HG03280 (cell line): ENCODE measurements at regions not wholly inside any gene's neighbourhood (a gene's known extent, or its start where the extent isn't known, plus 50 kb on each side); places are given as distances from the start of the nearest gene placed in this dataset.

Source experiments
- ATAC-seq: cut with Tn5 transposase; IDR thresholded peaks from one replicate; pipeline ENCODE4 v1.9.1; 2021; ENCODE audit warnings: mild to moderate bottlenecking, moderate library complexity; ENCODE audit not compliant: unreplicated experiment

- ATAC-seq, result no peak
Observed at GRCh38 chr1:29653034-29653810, 416.9 kb downstream of the PTPRU start.

GRCh38 chr1:29651684-29652665 is 415.7 kb downstream of the PTPRU start:
- ATAC-seq, result no peak

DNA sequence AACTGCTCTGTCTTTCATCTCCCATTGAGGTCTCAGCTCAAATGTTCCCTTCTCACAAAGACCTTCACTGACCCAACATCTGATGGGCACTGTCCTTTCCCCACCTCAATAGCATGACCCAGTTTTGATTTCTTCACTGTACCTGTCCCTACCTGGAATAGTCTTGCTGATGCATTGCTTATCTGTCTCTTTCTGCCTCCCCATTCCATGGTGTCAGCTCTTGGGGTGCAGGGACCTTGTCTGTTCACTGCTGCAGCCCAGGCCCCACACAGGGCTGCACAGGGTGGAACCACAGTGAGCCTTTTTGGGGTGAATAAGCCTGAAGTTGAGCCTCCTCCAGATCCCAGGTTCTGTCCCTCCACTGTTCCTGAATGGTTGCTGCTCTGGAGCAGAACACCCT is 414.9 kb downstream of the PTPRU start:
- no peak for ATAC-seq

GRCh38 chr1:29650476-29650875 is 414.2 kb downstream of the PTPRU start:
- no peak for ATAC-seq

GRCh38 chr1:29650041-29650400 is 413.7 kb downstream of the PTPRU start:
- no peak for ATAC-seq

DNA sequence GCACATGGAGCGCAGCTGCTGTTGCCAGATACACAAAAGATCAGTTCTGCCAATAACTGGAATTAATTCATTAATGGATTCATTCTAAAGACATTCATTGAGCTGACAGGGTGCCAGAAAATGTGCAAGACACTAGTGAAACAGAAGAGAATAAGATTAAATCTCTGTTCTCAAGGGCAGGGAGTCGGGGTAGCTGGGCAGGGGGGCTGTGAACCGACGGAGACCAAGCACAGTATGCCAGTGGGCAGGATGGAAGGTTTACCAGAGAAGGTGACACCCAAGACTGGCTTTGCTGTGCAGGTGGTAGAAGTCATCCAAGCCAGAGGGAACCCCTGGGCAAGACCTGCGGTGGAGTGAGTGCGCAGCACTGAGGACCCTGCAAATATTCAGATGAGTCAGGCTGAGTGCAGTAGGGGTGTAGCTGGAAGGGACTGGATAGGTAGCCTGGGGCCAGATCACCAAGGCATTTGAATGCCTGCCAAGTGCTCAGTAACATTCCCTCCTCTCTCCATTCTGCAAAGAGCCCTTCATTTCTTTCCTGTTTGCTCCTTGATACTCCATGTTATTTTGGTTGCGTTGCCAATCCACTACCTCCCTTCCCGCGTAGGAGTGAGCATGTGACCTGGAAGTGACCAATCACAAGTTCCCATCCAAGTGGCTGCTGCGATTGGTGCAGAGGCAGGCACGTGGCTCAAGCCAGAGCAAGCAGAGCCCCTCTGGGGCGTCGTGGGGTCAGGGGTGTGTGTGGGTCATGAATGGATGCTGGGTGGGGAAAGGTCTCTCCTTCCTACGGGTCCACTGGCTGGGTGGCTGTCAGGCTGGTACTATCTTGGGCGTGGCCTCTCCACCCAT is 413.1 kb downstream of the PTPRU start:
- ATAC-seq, result no peak

DNA sequence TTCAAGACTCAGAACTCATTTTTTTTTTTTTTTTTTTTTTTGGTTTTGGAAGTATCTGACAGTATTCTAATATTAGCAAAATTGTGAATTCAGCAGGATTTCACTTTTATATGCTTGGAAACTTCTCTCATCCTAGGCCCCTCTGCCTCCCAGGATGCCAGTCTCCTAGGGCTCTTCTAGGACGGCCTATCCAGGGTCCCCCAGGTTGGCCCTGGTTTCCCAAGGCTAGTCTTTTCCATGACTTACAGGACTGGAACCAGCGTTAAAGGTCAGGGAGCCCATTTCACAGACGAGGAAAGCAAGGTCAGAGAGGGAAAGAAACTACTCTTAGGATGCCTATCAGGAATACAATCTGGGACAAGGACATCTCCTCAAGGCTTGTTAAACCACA is 412.5 kb downstream of the PTPRU start:
- no peak for ATAC-seq

DNA sequence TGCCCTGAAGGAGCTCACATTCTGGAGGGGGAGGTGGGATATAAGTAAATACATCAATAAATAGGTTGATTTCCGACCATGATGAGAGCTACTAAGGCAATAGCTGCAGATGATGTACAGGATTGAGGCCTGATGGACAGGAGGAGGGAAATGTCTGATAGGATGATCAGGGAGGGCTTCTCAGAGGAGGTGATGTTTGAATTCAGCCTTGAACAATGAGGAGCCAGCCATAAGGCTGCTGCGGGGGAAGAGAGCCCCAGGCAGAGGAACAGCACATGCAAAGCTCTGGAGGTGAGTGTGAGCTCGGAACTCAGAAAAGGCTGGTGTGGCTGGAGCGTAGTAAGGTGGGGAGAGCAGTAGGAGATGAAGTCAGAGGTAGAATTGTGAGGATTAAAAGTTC is 411.7 kb downstream of the PTPRU start:
- ATAC-seq, result no peak

- no peak for ATAC-seq
Observed at GRCh38 chr1:29647581-29647980, 411.3 kb downstream of the PTPRU start.

- no peak for ATAC-seq
Observed at GRCh38 chr1:29646161-29646775, 409.9 kb downstream of the PTPRU start.

- ATAC-seq, result no peak
Observed at GRCh38 chr1:29645586-29645985, 409.3 kb downstream of the PTPRU start.

- no peak for ATAC-seq
Observed at GRCh38 chr1:29644812-29645211, 408.5 kb downstream of the PTPRU start.

DNA sequence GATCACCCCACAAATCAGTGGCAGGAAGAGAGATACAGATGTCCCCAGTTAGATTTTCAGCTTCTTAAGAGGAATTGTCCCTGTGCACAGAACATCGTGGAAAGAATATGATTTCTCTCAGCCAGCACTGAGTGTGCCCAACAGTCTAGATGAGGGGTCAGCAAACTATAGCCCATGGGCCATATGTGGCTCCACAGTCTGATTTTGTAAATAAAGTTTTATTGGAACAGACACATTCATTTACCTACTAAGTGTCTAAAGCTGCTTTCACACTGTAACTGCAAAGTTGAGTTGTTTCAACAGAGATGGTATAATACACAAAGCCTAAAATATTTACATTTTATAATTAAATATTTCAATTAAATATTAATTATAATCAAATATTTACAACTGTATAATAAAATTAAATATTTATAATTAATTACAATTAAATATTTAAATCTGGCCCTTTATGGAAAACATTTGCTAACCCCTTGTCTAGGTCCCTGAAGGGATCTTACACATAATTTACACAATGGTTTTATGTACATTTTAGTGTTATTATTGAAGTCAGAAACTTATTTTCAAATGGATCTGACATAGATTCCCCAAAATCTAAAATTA is 407.6 kb downstream of the PTPRU start:
- no peak for ATAC-seq

DNA sequence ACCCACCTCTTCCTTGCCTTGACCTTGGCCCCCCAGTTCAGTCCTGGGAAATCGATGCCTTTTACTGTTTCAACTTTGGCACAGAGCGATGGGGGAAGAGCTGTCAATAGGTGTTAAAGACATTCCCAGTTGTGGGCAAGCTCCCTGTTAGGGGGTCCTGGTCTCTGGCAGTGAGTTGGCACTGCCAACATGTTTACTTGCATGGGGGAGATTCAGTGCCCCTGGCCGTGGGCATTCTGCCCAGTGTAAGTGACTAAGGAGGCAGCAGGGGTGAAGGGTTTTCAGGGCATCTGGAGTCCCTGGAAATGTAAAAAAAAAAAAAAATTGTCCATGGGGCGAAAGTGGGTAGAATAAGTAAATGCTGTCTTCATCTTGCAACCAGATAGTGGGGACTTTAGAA is 407.0 kb downstream of the PTPRU start:
- ATAC-seq, result no peak

DNA sequence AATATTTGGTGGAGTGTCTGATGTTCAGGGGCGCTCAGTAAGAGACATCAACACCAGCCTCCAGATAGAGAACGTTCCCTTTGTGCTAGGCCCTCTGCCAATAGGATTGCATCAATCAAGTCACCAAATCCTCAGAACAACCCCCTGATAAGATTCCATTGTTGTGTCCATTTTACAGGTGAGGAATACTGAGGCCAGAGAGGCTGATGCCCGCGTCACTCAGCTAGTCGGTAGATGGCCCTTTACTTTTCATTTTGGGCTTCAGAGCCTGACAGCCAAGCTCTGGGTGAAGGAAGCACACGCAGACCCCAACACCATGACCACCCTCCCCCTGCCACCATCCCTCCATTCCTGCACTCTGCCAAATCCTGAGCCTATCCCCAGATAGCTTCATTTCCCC is 406.2 kb downstream of the PTPRU start:
- no peak for ATAC-seq

DNA sequence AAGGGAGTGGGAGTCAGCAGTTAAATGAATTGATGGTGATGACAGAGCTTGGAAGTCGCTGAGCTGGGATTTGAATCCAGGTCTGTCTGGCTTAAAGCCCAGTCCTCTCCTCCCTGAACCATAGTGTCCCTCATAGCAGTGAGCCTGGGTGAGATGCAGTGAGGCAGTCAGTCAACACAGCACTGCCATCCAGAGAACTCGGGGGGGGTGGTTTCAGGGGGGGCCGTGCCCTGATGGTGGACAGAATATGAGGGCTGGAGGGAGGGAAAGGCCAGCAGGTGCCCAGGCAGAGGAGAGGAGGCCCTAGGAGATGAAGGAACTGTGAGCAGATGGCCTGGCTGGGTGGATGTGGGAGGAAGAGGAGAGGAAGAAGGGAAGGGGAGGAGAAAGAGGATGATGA is 405.6 kb downstream of the PTPRU start:
- ATAC-seq, result no peak

- no peak for ATAC-seq
Observed at GRCh38 chr1:29640428-29640785, 404.1 kb downstream of the PTPRU start.

- ATAC-seq, result no peak
Observed at GRCh38 chr1:29639741-29640427, 403.6 kb downstream of the PTPRU start.

DNA sequence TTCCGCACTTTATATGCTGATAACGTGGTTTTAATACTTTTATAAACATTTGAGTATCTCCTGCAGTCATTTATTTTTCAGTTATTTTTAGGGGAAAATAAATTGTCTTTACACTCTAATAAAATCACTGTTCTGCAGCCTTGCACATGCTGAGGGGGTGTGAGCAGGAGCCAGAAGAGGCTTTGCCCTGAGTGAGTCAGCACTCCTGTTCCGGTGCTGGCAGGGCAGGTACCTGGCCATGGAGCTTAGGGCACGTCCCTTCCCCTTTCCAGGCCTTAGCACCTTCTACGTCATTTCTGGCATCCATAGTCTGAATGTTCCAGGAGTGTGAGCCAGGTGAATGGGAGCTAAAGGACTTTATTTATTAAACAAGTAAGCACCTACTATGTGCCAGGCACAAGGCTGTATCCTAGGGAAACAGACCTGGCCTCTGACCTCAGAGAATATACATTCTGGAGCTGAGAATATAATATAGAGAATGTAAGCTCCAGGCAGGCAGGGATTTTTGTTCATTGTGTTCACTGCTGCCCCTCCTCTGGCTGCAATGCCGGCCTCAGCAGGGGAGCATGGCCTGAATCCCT is 402.9 kb downstream of the PTPRU start:
- no peak for ATAC-seq
